Upper lobe of left lung (tissue), 4 donors: ENCODE measurements at regions not wholly inside any gene's neighbourhood (a gene's known extent, or its start where the extent isn't known, plus 50 kb on each side); places are given as distances from the start of the nearest gene placed in this dataset.

Experiments
- CTCF ChIP-seq, 6 experiments: fragments of 450-650 bp in 4 of 6; fragments of 200-600 bp in 2 of 6; sonication (generic) in 2 of 6; IDR thresholded peaks; one replicate each; pipeline ENCODE4 v1.5.1; 2016 to 2019; ENCODE audit warnings: antibody characterized with exemption in 6 of 6
- POLR2A ChIP-seq, 4 donors: fragments of 450-650 bp; IDR thresholded peaks; one replicate each; pipeline ENCODE4 v1.5.1; 2016 to 2017; ENCODE audit warnings: antibody characterized with exemption in 4 of 4, mild to moderate bottlenecking in 2 of 4

GRCh38 chr15:91468871-91469580, 369.0 kb downstream of the SV2B start:
- TF ChIP-seq CTCF (IDR thresholded peaks at IDR 0.05) (no peak), POLR2A (IDR thresholded peaks at IDR 0.05) (no peak)
